RKO (cell line): ENCODE measurements at regions not wholly inside any gene's neighbourhood (a gene's known extent, or its start where the extent isn't known, plus 50 kb on each side); places are given as distances from the start of the nearest gene placed in this dataset.
"Not testable (repeated sequence)": the region's sequence is repeated elsewhere in the genome, so short reads cannot be mapped to it uniquely, and the experiment has no call there.

Experiments
- DNase-seq: peaks from one replicate; pipeline ENCODE4 v3.0.0-alpha.2; 2016; ENCODE audit warnings: low spot score

DNA sequence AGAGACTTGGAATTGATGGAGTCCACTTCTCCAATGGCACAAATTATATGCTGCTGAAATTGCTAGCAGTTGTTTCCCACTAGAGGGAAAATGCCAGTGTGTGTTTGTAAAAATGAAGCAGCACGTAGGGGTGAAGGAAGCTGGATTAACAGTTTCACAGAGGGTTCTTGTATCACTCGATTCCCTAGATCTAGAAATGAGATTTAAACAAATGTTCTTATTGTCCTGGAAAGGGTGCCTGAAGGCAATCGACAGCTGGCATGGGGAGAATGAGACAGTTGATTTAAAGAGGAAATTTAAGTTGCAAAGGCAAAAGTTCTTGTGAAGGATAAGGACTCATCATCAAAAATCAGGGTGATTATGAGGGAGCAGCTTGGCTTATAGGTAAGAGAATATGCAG, 234.8 kb upstream of the ARPP21 start:
- no peak for DNase-seq

DNA sequence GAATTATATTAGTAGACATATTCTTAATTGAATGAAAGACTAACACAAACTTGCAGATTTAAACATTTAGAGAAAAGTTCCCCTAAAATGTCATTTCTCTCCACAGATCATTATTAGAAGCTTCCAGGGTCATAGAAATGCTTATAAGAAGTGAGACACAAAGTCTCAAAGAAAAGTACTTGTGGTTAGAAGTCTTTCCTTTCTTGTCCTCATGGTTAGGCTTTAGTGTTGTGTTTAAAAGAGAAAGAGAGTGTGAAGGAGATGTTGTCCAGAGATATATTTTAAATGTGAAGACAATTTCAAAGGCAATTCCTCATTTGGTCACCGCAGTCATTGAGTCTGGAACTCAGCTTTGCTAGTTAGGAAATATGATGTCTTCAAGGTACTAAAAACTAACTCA, 230.4 kb upstream of the ARPP21 start:
- DNase-seq: no peak

DNA sequence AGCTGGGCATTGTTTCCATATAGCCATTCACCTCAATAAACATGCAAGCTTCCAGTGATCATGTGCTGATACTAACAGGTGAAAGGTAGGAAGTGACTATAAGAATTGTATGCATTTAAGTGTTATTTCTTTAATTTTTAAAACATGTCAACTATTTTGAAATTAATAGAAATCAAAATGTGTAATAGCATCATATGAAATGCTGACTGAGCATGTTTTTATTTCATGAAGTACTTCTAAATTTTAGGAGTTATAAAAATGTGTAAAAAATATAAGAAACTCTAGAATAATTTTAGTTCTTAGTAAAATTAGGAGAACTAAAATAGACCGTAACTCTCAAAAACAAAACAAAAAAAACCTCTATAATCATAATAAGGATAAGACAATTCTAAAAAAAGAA, 229.3 kb upstream of the ARPP21 start:
- DNase-seq: no peak

DNA sequence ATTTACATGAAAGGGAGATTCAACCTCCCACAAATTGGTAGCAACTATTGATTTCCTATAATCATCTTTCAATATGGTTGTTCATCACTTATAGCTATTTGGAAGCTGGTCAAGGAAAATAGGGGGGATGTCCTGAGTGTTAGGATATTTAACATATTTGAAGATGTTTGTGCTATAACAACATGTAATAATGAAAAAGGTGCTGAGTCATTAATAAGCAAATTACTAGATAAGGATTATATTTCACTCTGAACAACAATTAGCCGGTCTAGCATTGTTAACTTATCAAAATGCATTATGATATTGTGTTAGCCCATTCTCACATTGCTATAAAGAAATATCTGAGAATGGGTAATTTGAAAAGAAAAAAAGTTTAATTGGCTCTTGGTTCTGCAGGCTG, 225.8 kb upstream of the ARPP21 start:
- no peak for DNase-seq

DNA sequence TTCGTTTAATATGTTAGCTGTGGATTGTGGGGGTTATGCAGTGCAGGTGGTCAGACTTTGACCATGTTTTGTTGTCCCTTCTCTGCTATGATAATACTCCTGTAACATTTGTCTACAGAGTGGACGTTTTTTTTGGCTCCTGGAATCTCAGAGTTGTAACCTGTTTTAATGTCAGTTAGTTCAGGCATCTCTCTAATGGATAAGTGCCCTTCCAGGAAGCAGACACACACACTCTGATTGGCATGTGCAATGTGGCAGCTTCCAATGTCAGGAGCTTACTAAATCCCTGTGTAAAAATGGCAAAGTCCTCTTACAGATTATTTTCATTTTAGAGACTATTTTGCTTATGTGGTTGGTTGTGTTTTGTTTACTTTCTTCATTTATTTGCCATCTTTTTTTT, 222.2 kb upstream of the ARPP21 start:
- DNase-seq: no peak

DNA sequence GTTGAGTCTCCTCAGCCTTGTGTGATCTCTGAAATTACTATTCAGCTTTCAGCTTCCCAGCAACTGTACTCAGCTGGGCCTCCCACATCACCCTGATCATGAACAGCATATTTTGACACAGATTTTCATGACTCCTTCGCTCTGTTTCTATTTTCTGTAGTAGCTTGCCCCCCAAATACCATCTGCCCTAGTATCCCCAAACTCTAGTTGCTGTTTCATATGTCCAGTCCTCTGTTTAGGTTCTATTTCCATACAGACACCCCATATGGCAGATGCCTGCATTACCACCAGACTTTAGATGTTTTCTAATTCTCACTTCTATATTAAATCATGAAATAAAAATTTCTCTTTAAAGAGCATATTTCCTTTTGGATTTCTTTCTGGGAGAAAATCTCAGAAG, 217.2 kb upstream of the ARPP21 start:
- DNase-seq: no peak

DNA sequence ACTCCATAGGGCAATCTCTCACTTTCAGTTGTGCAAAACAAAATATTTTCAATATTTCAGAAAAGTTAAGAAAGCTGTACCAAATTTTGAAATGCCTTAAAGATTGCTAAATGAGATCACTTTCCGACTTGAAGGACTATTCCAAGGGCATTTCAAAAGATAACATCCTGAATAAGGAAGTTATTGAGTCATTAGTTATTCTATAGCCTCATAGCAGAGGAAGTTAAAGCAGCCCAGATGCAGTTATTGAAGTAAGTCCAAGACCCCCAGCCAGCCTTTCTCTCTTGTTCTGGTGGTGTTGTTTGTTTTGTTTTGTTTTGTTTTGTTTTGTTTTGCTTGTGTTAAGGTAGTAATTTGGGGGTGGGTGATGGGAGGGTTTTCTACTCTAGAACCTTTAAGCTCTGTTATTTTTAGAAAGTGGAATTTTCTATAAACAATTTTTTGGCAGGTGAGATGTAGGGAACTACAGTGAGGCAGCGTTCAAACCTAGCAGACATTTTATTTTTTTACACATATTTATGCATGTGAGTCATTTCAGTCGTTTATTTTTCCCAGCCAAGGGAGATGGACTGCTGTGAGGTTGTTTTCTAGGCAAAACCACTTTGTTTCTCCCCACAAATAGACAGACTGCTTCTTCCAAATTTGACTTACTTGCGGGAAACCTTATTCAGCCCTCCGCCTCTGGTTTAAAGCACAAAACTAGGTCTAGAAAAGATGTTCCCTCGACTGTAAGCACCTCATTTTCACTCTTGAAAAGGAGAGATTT, 216.3 kb upstream of the ARPP21 start:
- no peak for DNase-seq

DNA sequence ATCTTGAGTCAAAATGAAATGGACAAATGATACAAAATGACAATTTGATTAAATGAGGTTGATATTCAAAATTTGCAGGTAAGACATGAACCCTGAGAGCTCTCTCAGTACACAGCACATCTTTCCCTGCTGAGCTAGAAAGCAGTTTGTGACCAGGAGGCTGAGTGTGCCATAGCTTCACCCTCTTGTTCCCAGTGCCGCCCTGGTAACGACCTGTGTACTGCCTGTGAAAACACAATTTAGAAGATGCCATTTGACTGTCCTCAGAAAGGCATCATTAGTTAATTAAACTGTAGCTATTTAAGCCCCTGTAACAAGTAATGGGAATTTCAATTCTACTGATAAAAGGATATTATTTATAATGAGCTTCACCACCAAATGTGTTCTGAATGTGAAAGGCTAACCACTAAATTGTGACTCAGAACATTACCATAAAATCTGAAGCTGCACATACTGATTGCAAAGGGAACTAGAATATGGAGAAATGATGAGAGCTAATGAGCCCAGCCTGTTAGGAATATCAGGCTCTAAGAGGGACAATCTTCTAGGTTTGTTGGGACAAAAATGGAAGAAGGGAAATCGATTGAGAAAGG, 212.9 kb upstream of the ARPP21 start:
- DNase-seq: no peak

DNA sequence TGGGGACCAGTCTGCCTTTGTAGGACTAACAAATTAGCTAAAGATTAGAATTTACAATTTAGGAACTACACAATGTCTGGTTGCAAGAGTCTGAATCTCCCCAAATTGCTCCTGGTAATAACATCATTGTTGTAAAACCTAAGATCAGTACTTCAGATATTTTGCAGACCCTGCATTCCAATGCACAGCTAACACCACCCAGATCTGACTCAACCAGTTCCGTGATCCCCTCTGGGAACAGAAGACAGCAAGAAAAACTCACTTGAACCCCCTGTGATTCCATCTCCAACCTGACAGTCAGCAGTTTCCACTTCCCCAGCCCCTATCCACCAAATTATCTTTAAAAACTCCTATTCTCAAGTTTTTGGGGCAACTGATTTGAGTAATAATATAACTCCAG, 201.9 kb upstream of the ARPP21 start:
- DNase-seq: no peak

DNA sequence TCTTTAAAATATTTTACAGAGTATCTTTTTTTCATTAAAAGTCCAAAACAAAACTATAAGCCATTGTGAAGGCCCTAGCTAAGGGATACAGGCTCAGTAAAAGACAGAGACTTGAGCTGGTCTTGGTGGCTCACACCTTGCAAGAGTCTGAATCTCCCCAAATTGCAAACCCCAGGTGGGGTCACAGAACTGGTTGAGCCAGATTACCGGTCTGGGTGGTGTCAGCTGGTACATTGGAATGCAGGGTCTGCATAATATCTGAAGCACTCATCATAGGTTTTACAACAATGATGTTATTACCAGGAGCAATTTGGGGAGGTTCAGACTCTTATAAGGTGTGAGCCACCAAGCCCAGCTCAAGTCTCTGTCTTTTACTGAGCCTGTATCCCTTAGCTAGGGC, 201.2 kb upstream of the ARPP21 start:
- no peak for DNase-seq

DNA sequence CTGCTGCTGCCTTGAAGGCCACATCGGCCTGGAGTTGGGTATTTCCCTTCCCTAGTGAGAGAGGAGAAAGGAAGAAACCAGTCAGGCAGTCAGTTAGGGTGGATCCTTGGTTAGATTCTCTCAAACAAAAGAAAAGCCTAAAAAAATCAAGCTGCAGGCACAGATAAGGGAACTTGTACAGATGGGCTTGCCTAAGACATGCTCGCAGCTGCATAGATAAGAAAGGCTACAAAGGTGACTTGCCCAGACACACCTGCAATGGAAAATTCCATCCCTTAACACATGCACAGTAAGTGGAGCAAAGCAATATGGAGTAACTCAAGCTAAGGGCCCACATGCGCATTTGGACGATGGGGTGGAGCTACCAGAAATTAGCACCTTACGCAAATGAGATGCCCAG, 199.7 kb upstream of the ARPP21 start:
- no peak for DNase-seq

DNA sequence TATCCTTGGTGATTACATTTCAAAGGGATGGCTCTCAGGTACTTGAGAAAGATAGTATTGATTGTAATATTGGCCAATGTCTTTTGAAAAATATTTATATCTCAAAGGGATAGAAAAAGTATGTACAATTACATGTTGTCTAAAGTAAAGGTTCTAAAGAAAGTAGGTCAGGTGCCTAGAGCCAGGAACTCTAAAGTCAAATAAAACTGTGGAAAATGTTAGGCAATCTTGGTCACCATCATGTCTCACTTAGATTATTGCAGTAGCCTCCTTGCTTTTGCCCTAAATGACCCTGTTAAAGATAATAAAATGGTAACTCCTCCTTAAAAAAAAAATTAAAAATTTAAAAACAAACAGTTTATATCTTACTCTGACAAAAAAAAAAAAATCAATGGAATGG, 198.5 kb upstream of the ARPP21 start:
- no peak for DNase-seq

DNA sequence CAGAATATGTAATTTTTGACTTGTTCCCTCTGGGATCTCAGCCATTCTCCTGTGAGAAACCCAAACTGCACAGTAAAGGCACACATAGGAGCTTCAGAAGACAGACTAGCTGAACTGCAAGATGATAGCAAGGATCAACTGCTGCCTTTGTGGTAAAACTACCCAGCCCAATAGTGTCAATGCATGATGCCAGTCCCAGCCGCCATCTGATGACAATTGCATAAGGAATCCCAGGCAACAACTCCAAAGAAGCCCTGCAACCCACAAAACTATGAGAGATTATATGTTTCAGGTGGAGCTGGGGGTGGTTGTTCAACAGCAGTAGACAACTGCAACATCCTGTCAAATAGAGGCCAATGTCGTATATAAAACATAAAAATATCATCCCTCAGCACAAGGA, 192.4 kb upstream of the ARPP21 start:
- no peak for DNase-seq

DNA sequence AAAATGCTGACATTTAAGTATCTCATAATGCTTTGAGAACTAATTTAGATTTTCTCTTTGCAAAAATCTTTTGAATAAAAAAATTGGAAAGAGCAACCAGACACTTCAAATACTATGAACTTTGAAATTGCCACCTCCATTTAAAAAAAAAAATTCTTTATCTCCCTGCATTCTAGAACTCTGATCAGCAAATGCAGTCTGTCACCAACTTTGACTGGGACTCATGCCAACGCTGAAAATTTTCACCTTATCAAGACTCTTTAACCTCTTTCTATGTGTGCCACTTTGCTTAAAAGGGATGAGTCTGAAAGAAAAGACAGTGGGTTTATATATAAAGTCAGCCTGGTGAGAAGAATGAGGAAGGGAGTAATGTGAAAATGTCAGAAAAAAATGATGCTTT, 191.2 kb upstream of the ARPP21 start:
- DNase-seq: no peak

DNA sequence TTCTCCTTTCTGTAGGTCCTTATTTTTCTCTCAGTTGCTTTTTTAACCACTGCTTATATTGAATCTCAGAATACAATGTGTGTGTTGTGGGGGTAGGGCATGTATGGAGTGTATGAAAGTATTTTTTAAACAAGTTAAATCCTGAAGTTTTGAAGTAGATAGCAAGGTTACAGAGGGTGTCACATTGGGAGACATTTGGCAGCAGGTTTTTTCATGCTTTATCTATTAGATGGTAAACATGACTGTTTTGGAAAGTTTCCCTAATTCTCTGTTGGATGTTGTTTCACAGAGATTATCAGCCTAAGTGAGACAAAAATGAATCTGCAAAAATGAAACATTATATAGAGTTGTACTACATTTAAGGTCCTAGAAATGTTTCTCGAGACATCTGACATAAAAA, 190.6 kb upstream of the ARPP21 start:
- DNase-seq: no peak

DNA sequence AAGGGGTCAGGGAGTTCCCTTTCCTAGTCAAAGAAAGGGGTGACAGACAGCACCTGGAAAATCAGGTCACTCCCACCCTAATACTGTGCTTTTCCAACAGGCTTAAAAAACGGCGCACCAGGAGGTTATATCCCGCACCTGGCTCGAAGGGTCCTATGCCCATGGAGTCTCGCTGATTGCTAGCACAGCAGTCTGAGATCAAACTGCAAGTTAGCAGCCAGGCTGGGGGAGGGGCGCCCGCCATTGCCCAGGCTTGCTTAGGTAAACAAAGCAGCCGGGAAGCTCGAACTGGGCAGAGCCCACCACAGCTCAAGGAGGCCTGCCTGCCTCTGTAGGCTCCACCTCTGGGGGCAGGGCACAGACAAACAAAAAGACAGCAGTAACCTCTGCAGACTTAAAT, 184.5 kb upstream of the ARPP21 start:
- not testable (repeated sequence) for DNase-seq

DNA sequence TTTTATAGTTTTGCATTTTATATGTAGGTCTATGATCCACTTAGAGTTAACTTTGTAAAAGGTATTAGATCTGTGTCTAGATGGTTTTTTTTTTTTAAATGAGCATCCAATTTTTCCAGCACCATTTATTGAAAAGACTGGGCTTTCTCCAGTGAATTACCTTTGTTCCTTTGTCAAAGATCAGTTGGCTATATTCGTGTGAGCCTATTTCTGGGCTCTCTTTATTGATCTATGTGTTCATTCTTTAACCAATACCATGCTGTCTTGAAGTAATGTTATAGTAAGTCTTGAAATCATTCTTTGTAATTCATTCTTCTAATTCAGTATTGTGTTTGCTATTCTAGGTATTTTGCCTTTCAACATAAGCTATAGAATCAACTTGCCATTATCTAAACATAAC, 165.4 kb upstream of the ARPP21 start:
- DNase-seq: no peak

DNA sequence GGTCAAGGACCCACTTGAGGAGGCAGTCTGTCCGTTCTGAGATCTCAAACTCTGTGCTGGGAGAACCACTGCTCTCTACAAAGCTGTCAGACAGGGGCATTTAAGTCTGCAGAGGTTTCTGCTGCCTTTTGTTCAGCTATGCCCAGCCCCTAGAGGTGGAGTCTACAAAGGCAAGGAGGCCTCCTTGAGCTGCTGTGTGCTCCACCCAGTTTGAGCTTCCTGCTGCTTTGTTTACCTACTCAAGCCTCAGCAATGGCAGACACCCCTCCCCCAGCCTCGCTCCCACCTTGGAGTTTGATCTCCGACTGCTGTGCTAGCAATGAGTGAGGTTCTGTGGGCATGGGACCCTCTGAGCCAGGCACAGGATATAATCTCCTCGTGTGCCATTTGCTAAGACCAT, 156.8 kb upstream of the ARPP21 start:
- not testable (repeated sequence) for DNase-seq

DNA sequence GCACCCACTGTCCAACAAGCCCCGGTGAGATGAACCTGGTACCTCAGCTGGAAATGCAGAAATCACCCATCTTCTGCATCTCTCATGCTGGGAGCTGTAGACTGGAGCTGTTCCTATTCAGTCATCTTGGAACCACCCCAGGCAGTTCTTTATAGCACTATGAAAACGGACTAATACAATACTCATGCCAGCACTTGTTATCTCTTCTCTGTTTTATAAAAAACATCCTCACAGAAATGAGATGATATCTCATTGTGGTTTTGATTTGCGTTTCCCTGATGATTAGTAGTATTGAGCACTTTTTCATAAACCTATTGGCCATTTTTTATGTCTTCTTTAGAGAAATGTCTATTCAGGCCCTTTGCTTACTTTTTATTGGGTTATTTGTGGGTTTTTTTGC, 156.2 kb upstream of the ARPP21 start:
- DNase-seq: no peak

DNA sequence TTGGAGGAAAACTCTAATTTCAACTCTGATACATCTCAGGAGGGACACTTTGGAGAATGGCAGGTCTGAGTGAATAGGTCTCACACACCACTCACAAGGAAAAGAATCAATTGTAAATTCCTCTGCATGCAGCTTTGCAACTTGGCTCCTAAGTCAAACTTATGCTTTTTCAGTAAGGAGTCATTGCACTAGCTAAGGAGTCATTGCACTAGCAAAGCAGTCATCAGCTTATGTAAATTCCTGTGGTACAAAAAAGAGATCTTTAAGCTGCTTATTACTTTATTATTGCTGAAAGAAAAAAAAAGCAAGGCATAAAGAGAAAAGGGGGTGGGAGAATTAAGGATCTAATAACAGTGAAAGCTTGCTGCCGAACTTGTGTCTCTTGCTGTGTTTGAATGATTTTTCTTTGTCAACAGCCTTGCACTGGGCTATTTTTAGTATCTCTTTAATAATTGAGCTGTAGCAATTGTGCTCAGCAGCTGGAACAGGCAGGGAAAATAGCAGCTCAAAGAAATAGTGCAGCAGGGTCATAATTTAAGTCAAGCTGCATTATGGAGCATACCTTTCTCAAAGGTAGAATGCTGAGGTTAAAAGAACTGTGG, 154.3 kb upstream of the ARPP21 start:
- no peak for DNase-seq

DNA sequence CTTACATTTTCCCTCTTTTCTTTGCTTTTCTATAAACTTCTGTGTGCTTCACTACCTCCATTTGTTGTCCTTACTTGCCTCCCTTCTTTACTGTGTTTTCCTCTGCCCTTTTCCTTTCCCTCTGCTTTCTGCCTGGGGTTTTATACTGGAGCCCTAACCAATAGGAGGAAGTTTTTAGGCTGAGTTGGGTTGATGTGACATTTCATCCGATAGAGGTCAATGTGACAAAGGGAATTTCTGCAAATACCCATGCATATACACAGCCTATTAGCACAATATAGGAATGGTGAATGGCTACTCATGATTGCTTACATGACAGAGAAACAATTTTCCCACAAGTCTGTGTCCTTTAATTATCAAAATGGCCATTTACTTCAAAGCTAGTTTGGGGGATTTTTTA, 153.0 kb upstream of the ARPP21 start:
- no peak for DNase-seq

DNA sequence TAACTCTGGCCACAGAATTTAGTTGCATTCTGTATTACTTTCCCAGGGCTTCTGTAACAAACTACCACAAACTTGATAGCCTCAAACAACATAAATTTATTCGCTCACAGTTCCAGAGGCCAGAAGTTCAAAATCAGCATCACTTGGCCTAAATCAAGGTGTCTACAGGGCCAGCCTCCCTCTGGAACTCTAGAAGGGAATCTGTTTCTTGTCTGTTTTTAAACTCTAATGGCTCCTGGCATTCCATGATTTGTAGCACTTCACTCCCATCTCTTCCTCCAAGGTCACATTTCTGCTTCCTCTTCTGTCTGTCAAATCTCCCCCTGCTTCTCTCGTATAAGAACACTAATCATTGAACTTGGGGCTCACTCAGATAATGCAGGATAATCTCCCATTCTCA, 151.9 kb upstream of the ARPP21 start:
- no peak for DNase-seq

DNA sequence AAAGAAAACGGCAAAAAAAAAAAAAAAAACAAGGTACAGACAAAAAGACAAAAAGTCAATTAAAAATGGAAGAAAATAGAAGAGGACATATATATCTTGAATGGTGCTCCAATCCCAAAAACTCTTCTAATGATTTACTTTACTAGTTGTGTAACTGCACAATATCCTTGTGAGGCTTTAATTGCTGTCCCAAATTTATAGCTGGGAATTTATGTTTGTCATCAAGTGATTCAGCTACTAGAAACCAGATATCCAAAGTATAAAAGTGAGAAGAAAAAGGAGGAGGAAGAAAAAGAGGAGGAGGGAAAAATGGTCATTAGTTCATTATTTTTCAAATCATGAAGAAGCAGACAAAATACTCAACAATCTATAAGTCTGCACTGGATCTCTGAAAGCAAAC, 150.8 kb upstream of the ARPP21 start:
- DNase-seq: no peak

DNA sequence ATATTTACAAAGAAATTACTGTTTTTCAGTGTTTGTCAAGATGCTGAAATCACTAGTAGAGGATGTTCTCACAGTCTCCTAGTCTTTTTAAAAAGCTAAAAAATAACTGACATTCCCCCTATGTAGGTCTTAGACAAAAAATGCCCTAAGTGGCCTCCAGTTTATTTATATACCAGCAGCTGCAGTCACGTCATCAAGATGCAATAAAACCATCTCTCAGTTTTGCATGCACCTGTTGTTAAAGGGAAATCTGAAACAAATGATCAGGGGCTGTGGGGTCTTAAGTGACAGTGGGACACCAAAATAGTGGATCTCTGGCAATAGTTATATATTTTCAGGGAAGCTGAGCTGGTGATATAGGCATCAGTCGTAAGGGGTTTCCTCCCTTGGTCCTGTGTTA, 146.5 kb upstream of the ARPP21 start:
- no peak for DNase-seq
